Fibroblast of the aortic adventitia (primary cell): ENCODE measurements at regions not wholly inside any gene's neighbourhood (a gene's known extent, or its start where the extent isn't known, plus 50 kb on each side); places are given as distances from the start of the nearest gene placed in this dataset.

Experiments
- DNase-seq: peaks from one replicate; pipeline ENCODE4 v3.0.0-alpha.2; 2010; ENCODE audit warnings: low read depth
- H3K4me3 ChIP-seq: 2 replicates; pipeline ENCODE4 v1.5.1; 2011; ENCODE audit warnings: low read depth, mild to moderate bottlenecking, control low read depth, low read length, moderate library complexity
- CTCF ChIP-seq: IDR thresholded peaks from 2 replicates; pipeline ENCODE4 v1.5.1; 2011; ENCODE audit warnings: mild to moderate bottlenecking, low read length, control low read depth, inconsistent platforms; ENCODE audit not compliant: insufficient read depth

GRCh38 chr4:45578874-45579273 is 545.0 kb downstream of the GABRG1 start:
- no peak for TF ChIP-seq CTCF

GRCh38 chr4:45576275-45576674 is 547.6 kb downstream of the GABRG1 start:
- DNase-seq, result no peak
- TF ChIP-seq CTCF, result no peak
- H3K4me3 ChIP-seq, result no peak overlapping the region

More at GRCh38 chr4:45578874-45579273, 545.0 kb downstream of the GABRG1 start:
- no peak overlapping the region for H3K4me3 ChIP-seq
- no peak for DNase-seq

GRCh38 chr4:45569619-45570018 is 554.2 kb downstream of the GABRG1 start:
- TF ChIP-seq CTCF, result no peak
- DNase-seq, result no peak
- H3K4me3 ChIP-seq, result no peak overlapping the region

GRCh38 chr4:45568694-45569093 is 555.2 kb downstream of the GABRG1 start:
- H3K4me3 ChIP-seq, result no peak overlapping the region
- TF ChIP-seq CTCF, result no peak
- no peak for DNase-seq

- no peak for TF ChIP-seq CTCF
- no peak for DNase-seq
- no peak overlapping the region for H3K4me3 ChIP-seq
These were observed 556.8 kb downstream of the GABRG1 start for GRCh38 chr4:45566896-45567603.

- no peak for TF ChIP-seq CTCF
- DNase-seq, result no peak
- no peak overlapping the region for H3K4me3 ChIP-seq
These were observed 569.4 kb downstream of the GABRG1 start for GRCh38 chr4:45554423-45554822.
